ENCODE measurements at regions not wholly inside any gene's neighbourhood (a gene's known extent, or its start where the extent isn't known, plus 50 kb on each side); places are given as distances from the start of the nearest gene placed in this dataset.

GRCh38 chr12:27385766-27386564 lies 53.3 kb downstream of the BMAL2 start:
- intact Hi-C loops (cut with micrococcal nuclease; ENCODE audit: unreplicated experiment): no loop called here
- no peak overlapping the region for H2AFZ ChIP-seq (ENCODE audit: low read length)

GRCh38 chr12:27387473-27387872 lies 54.8 kb downstream of the BMAL2 start:
- intact Hi-C loops (cut with micrococcal nuclease; ENCODE audit: unreplicated experiment): no loop called here
- TF ChIP-seq EZH2phosphoT487 (IDR thresholded peaks at IDR 0.05; ENCODE audit: borderline replicate concordance, low read depth, low read length): no peak
- TF ChIP-seq CTCF (conservative IDR thresholded peaks at IDR 0.05; ENCODE audit: low read length): no peak
- Histone ChIP-seq H3K27ac (ENCODE audit: low read depth, low read length, poor library complexity, severe bottlenecking) (no peak overlapping the region), H3K4me1 (ENCODE audit: insufficient read depth, low read length, poor library complexity, severe bottlenecking) (no peaks in the 10 kb centered on the region), H3K4me3 (ENCODE audit: low read depth, low read length, poor library complexity, severe bottlenecking) (no peak overlapping the region), H3K79me2 (ENCODE audit: insufficient read depth, low read depth, low read length) (no peaks in the 10 kb centered on the region), H3K4me2 (ENCODE audit: low read length) (no peak overlapping the region), H4K20me1 (ENCODE audit: insufficient read depth, low read length) (no peaks in the 10 kb centered on the region), H2AFZ (ENCODE audit: low read length) (no peak overlapping the region), H3K9me2 (ENCODE audit: insufficient read depth, low read length) (no peaks in the 10 kb centered on the region), H3K36me3 (ENCODE audit: insufficient read depth, low read length) (no peaks in the 10 kb centered on the region), H3K9me3 (ENCODE audit: low read length) (no peaks in the 10 kb centered on the region)
- DNase-seq (ENCODE audit: low spot score): no peak
- no TSS peak for BruUV-seq (replicated peaks)
- ChIA-PET CTCF (ENCODE audit: unreplicated experiment) (no interaction called here), POLR2A (interaction anchor here (0.6 to 0.9 kb wide), 2 partner anchors 29 to 64 kb away, joined by 3 read pairs; no protein-coding TSS in a partner anchor)

More at GRCh38 chr12:27385766-27386564, 53.3 kb downstream of the BMAL2 start:
- H3K9me2 ChIP-seq (ENCODE audit: insufficient read depth, low read length): no peaks in the 10 kb centered on the region
- BruUV-seq (replicated peaks): no TSS peak
- no peak for TF ChIP-seq CTCF (conservative IDR thresholded peaks at IDR 0.05; ENCODE audit: low read length)
- DNase-seq (ENCODE audit: low spot score): no peak
- no peaks in the 10 kb centered on the region for H4K20me1 ChIP-seq (ENCODE audit: insufficient read depth, low read length)
- no peak overlapping the region for H3K4me3 ChIP-seq (ENCODE audit: low read depth, low read length, poor library complexity, severe bottlenecking)
- no peaks in the 10 kb centered on the region for H3K79me2 ChIP-seq (ENCODE audit: insufficient read depth, low read depth, low read length)
- CTCF ChIA-PET (ENCODE audit: unreplicated experiment): no interaction called here
- H3K27ac ChIP-seq (ENCODE audit: low read depth, low read length, poor library complexity, severe bottlenecking): no peak overlapping the region
- H3K36me3 ChIP-seq (ENCODE audit: insufficient read depth, low read length): no peaks in the 10 kb centered on the region
- POLR2A ChIA-PET: no interaction called here
- no peak overlapping the region for H3K4me2 ChIP-seq (ENCODE audit: low read length)
- H3K9me3 ChIP-seq (ENCODE audit: low read length): no peaks in the 10 kb centered on the region
- H3K4me1 ChIP-seq (ENCODE audit: insufficient read depth, low read length, poor library complexity, severe bottlenecking): no peaks in the 10 kb centered on the region

- no peak for DNase-seq (ENCODE audit: low spot score)
- Histone ChIP-seq H3K79me2 (ENCODE audit: insufficient read depth, low read depth, low read length) (no peaks in the 10 kb centered on the region), H4K20me1 (ENCODE audit: insufficient read depth, low read length) (no peaks in the 10 kb centered on the region), H3K9me3 (ENCODE audit: low read length) (no peaks in the 10 kb centered on the region), H3K4me1 (ENCODE audit: insufficient read depth, low read length, poor library complexity, severe bottlenecking) (no peaks in the 10 kb centered on the region), H3K4me3 (ENCODE audit: low read depth, low read length, poor library complexity, severe bottlenecking) (no peak overlapping the region), H3K36me3 (ENCODE audit: insufficient read depth, low read length) (no peaks in the 10 kb centered on the region), H3K9me2 (ENCODE audit: insufficient read depth, low read length) (no peaks in the 10 kb centered on the region), H3K27ac (ENCODE audit: low read depth, low read length, poor library complexity, severe bottlenecking) (no peak overlapping the region), H2AFZ (ENCODE audit: low read length) (no peak overlapping the region), H3K4me2 (ENCODE audit: low read length) (no peak overlapping the region)
- no TSS peak for BruUV-seq (replicated peaks)
- ChIA-PET POLR2A (interaction anchor here (0.7 to 1.0 kb wide), 2 partner anchors 11 to 36 kb away, joined by 3 read pairs; no protein-coding TSS in a partner anchor), CTCF (ENCODE audit: unreplicated experiment) (no interaction called here)
- intact Hi-C loops (cut with micrococcal nuclease; ENCODE audit: unreplicated experiment): no loop called here
- TF ChIP-seq EZH2phosphoT487 (IDR thresholded peaks at IDR 0.05; ENCODE audit: borderline replicate concordance, low read depth, low read length) (no peak), CTCF (conservative IDR thresholded peaks at IDR 0.05; ENCODE audit: low read length) (no peak)
Measured at GRCh38 chr12:27388650-27389049, 56.0 kb downstream of the BMAL2 start.

All from OCI-LY7 (cell line).